GM20431 (cell line): ENCODE measurements at regions not wholly inside any gene's neighbourhood (a gene's known extent, or its start where the extent isn't known, plus 50 kb on each side); places are given as distances from the start of the nearest gene placed in this dataset.
"Not testable (repeated sequence)": the region's sequence is repeated elsewhere in the genome, so short reads cannot be mapped to it uniquely, and the experiment has no call there.

ENCODE experiments used
- in situ Hi-C: fragments of 300-500 bp; cut with MseI, MboI; formaldehyde crosslinking; loops from one replicate; pipeline ENCODE4 v1.15.0; 2020; ENCODE audit warnings: low sequenced_read_pairs; ENCODE audit not compliant: unreplicated experiment

DNA sequence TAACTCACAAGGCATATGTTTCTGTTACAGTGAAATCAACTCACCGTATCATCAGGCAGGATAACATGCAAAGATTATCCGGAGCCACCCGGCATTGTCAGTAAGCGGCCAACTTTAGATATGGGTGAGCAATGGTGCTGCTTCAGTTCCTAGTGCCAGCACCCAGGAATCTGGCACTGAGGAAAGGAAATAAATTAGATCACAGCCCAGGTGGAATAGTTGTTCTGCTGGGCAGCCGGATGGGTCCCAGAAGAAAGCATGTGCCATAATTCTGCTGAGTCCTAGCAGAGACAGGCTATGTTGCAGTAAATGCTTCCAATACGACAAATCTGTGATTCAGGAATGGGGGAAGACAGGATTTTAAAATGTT is 183.6 kb upstream of the SPTLC3 start:
- in situ Hi-C loops: no loop called here

DNA sequence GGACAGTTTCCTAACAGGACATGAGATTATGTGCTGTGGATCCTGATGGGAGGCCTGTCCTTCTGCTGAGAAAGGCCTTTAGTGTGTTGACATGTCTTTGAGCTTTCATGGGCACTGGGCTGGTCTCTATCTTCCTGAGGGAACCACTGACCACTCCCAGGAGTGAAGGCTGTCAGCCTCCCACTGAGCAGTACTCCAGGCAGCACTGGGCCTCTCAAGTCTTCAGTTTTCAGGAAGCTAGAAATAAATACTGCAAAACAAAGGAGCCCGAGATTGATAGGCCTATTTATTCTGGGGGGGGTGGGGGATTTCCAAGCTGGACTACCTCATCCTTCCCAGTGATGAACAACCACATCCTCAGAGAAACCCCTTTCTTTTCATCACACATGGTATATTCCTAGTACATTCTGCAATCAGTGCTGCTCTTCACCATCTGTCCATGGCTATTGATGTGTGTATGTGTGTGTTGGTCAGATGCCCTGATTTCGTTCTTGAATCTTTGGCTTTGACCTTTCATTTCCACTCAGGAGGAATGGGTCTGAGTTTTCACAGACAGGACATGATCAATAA is 180.9 kb upstream of the SPTLC3 start:
- in situ Hi-C loops: no loop called here

DNA sequence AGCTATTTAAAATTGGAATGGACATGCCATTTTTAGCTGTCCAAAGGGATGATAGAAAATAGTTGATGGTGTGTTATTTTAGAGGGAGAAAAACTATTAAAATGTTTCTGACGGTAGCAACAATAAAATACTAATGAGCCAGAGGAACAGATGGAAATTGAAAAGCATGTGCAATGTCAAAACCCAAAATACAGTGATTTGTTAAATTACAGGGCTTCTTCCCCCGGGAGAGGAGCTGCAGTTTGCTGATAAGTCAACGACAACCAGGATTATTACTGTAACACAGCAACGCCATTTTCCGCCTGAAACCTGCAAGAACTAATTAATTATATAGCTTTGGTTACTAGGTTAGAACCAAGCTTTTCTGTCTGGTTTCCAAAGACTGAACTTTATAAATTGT is 179.6 kb upstream of the SPTLC3 start:
- in situ Hi-C loops: no loop called here

DNA sequence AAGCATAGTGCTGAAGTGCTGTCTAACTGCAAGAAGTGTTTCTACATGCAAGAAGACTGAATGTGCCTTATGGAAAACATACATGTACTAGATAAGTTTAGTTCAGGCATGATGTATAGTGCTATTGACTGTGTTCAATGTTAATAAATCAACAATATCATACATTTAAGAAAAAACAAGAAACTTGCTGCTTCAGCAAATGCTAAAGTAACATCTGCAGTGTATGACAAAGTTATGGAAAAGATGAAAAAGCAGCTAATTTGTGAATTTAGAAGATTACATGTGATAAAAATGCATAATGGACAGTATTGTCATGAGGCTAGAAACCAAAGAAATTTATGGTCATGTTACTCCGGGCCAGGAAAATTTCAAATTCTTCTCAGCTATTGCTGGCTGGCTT is 174.9 kb upstream of the SPTLC3 start:
- in situ Hi-C loops: no loop called here

DNA sequence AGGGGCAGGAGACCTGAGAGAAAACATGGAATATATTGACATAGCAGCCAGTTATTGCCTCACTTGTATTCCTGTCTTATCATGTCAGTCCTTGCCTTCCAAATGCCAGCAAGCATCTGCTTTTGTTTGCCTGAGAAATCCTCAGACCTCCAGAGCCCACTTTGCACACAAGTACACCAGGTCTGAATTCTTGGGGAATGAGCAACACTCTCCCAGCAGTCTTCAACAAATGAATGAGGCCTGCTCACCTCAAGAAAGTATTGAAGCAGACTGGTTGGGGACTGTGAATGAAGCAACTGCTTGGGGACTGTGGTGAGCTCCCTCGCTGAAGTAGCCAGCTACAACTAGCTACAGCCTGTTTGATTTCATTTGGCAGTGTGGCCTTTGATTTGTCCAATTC is 172.8 kb upstream of the SPTLC3 start:
- in situ Hi-C loops: no loop called here

DNA sequence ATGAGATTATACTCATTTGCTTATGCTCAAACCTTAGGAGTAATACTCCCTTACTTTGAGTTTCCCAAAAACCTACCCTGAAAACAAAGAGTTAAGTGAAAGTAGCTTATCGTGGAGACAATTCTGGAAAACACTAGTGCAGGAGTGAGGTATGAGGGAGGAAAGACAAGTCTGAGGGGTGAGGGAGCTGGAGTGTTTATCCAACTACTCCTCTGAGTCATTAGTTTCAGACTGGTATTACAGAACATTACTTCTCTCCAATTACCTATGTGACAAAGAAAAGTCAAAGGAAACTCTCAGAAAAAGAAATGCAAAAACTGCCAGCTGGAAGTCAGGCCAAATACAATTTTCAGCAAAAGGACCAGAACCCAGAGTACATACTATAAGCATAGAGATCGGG is 171.1 kb upstream of the SPTLC3 start:
- in situ Hi-C loops: no loop called here

DNA sequence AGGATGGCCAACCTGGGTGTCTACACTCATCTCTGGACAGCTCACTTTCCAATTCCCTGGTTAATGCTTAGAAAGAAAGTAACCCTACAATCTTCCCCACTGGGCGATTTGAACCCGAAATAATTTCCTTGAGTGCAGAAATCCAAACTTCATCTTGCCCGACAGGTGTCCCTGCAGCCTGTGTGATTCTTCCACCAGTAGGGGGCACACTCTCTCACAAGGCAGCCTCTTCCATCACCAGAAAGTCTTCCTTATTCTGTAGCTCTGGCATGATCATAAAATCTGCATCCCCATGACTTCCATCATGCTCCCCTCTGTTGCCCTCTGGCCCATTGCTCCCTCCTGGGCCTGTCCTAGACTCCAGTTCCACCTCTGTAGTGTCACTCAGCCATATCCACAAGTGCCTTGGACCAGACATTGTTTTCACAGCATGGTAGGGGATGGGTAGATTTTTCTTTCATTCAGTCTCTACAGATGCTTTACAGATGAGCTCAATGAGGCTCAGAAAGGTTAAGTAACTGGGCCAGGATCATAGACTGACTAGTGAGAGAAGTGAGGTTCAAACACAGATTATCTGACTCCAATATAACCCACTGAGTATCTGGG is 170.4 kb upstream of the SPTLC3 start:
- in situ Hi-C loops: no loop called here

DNA sequence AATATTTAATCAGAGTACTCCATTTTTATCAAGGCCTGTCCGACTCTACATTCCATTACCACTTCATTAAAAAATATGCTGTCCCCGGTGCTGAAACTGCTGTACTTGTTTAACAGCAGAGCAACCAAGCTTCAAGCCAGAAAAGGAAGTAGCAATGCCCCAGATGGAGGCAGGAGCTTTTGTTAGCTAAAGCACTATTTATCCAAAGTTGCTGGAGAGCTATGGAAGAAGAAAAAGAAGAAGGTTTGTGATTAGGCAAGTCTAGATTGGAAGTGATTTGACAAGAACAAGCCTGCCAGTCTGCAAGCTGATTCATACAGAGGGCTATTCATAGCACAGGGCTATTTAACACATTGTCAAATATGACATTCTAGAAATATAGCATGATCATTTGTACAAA is 160.9 kb upstream of the SPTLC3 start:
- in situ Hi-C loops: no loop called here

DNA sequence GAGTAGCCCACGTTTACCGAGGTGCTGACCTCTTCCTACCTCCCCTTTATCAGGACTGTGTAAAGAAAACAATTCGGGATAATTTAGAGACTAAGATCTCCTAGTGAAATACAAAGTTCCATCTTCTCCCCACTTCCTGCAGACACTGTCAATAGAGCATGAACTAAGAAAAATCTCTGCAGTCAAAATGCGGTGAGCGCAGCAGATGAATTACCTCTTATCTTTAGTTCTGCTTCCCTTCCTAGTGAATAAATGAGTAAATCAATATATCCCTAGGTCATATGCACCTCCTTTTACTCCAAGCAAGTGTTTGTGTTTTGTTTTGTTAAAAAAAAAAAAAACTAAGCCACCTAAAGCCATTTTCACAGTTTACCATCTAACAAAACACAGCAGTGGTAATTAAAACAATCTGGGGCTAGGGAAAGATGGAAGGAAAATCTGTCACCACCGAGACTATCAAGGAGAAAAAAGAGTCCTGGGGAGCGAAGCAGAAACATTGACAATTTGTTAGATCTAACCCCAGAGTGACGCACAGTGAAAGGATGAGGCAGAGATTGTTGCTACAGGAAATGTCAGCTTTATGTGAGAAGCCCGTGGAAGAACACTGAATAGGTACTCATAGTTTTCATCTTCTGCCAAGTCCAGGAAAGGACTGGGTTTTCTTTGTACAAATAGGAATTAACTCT is 159.4 kb upstream of the SPTLC3 start:
- in situ Hi-C loops: no loop called here

DNA sequence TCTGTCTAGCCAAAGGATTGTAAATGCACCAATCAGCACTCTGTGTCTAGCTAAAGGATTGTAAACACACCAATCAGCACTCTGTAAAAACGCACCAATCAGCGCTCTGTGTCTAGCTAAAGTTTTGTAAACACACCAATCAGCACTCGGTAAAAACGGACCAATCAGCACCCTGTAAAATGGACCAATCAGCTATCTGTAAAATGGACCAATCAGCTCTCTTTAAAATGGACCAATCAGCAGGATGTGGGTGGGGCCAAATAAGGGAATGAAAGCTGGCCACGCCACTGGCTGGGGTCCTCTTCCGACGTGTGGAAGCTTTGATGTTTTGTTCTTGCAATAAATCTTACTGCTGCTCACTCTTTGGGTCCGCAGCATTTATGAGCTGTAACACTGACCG is 151.1 kb upstream of the SPTLC3 start:
- in situ Hi-C loops: not testable (repeated sequence)

DNA sequence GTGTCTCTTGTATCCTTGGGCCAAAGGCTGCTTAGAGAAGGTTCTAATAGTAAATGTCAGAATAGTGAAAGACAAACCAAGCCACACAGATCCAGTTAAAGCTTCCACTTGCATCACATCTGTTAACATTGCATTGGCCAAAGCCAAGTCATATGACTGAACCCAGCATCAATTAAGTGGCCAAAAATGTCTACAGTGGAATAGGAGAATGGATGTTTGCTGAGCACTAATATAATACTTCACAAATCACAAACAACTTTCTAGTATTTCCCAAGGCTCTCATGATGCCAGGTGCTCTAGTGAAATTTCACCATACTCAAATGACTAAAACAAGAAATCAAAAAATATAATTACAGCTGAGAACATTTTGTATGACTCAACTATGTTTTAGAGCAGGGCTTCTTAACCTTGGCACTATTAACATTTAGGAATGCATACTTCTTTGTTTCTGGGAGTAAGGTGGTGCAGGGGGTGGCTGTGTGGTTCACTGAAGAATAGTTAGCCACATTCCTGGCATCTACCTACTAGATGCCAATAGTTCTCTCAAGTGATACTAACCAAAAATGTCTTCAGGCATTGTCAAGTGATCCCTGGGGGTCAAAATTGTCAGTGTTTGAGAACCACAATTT is 148.0 kb upstream of the SPTLC3 start:
- in situ Hi-C loops: no loop called here

DNA sequence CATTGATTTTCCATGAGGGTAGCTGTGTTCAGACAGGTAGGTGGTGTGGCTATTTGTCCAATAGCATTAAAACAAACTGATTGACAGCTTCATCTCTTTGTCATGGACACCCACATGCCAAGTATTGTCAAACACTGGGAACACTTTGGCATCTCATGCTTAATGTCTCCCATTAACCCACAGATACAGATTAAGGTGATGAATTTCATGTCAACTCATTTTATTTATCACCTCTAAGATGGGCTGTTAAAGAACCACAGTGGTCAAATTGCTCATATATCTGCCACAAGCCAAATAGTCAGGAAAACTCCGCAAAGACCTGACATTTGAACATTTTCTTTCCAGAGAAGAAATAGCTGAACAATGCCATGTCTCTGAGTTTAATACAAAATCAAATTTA is 139.1 kb upstream of the SPTLC3 start:
- in situ Hi-C loops: no loop called here

DNA sequence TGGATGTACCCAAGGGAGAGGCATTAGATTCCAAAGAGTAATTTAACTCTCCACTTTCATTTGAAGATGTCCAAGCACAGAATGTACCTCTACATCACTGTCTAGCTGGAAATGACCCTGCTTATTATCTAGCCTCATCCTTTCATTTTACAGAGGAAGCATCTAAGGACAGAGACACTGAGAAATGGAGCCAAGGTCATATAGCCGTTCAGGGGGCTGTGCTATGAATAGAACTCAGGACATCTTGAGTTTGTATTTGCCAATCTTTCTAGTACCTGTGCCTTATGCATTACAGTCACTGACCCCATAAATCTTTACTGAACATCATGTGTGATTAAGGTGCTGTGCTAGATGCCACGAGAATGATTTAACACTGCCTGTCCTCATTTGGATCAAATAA is 138.2 kb upstream of the SPTLC3 start:
- in situ Hi-C loops: no loop called here

DNA sequence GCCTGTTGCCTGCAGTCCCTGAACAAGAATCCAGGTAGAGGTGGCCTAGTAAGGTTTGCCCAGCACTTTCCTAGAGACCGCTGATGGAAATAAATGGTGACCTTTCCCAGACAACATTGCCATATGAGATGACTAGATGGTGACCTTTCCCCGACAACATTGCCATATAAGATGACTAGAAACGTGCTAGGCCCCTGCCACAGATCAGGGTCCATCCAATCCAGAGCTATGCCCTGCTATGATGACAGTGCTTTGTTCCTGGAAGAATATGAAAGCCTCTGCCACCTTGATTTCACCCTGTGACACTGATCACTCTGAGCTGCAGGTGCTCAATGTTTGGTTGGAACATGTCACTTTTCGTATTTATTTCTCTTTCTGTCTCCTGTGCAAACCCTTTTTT is 133.8 kb upstream of the SPTLC3 start:
- in situ Hi-C loops: no loop called here

DNA sequence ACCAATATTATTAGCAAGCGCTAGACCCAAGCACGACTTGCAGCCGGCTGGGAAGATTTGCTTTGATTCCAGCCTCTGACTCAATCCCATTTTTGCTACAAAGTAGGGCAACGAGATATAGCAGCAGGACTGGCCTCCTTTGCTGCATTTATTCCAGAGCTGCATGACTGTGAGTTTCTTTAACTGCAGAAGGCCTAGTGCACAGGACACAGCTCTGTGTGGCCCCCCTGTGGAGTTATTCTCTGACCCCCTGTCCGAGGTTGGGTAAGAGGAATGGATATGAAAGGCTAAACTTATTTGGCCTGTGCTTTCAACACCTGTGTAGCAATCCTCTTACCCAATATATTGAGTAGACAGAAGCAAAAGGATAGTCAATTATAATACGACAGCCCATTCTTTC is 133.3 kb upstream of the SPTLC3 start:
- in situ Hi-C loops: no loop called here

DNA sequence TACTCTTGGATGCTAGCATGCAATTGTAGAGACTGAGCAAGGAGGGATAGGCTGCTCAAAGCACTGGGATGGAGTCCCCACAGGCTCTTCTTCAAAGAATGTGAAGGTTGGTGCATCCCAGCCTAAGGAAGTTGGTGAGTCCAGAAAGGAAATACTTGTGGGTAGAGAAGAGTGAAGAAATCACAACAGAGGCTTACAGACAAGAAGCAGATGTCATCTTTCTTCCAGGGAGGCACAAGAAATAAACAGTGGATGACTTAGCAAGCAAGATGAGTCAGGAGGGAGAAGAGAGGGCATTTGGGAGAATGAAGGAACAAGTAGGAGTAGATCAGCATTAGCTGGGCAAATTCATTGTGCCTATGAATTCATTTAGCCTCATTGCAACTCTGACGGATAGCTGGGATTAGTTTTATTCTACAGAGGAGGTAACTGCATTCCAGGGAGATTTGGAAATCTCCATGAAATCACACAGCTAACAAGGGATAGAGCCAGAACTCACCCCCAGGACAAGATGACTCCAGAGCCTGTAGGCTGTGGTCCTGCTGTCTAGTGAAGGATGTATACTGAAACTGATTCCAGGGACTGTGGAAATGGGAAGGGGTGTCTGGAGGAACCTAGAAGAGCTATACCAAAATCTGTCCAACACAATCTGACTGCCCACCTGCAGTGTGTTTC is 125.8 kb upstream of the SPTLC3 start:
- in situ Hi-C loops: no loop called here

DNA sequence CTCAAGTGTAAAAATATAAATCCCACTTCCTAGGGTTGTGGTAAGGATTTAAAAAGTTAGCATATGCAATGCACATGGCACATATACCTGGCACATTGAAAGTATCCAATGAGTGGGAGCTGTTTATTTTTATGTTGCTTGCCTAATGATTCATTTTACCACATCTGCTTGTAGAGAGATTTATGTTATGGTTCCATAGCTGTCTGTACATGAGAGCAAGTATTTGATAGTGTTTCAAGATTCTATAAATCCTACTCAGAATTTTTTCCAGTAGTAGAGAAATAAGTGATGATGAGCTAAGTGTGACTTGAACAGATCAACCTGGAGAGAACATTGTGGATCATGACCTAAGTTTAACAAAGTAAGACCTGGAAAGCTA is 125.3 kb upstream of the SPTLC3 start:
- in situ Hi-C loops: no loop called here

DNA sequence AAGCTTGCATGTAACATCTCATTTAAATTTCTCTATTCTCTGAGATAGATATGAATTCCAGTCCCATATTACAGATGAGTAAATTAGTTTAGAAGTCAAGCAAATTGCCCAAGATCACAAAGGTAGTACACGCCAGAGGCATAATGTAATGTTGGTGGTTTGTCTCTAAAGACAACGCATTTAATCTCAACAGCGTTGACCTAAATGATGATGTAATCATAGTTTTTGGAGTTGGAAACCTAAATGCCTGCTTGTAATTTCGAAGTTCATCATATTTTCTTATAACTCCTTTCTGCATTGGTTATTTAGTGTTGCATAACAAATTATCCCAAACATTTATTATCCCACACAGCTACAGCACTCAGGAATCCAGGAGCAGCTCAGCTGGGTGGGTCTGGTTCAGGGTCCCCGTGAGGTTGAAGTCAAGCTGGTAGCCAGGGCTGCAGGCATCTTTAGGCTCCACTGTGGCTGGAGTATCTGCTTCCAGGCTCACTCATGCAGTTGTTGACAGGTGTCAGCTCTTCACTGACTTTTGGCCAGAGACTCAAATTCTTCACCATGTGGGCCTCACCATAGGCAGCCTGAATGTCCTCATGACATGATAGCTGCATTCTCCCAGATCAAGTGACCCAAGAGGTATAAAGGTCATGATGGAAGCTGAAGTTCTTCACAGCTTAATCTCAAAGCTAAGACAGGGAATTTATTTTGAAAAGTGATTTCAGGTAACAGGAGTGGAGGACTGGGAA is 122.0 kb upstream of the SPTLC3 start:
- in situ Hi-C loops: no loop called here

DNA sequence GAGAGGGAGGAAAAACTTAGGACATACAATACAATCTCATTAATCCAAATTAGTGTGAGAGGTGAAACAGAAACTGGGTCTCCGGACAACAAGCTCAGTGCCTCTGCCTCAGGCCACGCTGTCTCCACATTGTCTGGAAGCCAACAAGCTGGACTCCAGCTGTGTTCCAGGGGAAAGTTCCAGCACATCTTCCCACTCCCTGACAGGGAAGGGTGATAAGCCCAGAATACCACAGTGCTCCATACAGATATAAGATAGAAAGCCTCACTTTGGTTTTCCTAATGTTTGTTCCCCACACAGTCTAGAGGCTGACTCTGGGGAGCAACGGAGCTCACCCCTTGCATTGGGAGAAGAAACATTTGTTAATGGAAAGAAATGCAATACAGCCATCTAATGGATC is 117.1 kb upstream of the SPTLC3 start:
- in situ Hi-C loops: no loop called here

DNA sequence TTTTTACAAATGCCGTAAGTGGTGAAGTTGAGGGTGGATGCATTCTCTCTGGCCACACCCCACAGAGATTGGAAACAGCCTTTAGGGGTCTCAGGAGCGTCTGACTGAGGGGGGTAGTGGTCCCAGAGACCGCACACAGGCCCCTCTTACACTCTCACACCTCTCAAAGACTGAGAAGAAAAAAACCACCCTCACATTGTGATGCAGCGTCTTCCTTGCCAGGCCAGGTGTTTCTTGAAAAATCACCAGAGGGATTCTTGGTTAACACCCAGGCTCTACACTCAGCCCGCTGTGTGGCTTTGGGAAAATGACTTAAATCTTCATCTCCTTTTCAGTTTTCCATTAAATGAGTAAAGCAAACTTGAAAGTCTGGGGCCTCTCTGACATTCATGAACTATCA is 115.8 kb upstream of the SPTLC3 start:
- in situ Hi-C loops: no loop called here
